PC-9 (cell line): ENCODE measurements at regions not wholly inside any gene's neighbourhood (a gene's known extent, or its start where the extent isn't known, plus 50 kb on each side); places are given as distances from the start of the nearest gene placed in this dataset.

Experiments used
- CTCF ChIP-seq: fragments of 200-600 bp; sonication (generic); conservative IDR thresholded peaks from 2 replicates; pipeline ENCODE4 v1.6.1; 2017; ENCODE audit warnings: mixed run types, antibody characterized with exemption, mild to moderate bottlenecking, moderate library complexity
- EZH2 ChIP-seq: fragments of 200-600 bp; sonication (generic); IDR thresholded peaks from 2 replicates; pipeline ENCODE4 v1.8.0; 2017; ENCODE audit warnings: antibody characterized with exemption, low read depth

DNA sequence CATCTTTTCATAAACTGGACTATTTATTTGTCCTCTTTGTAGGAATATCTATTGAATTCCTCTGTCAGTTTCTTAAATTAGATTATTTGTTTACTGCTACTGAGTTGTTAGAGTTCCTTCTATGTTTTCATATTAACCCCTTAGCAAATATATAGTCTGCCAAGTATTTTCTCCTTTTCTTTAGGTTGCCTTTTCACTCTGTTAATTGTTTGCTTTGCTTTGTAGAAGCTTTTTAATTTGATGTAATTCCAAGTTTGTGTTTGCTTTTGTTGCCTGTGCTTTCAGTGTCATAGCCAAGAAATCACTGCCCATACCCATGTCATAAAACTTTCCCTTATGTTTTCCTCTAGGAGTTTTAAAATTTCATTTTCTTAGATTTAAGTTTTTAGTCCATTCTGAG, 256.2 kb upstream of the SEMA3A start:
- TF ChIP-seq CTCF (no peak), EZH2 (no peak)
